ENCODE measurements at regions not wholly inside any gene's neighbourhood (a gene's known extent, or its start where the extent isn't known, plus 50 kb on each side); places are given as distances from the start of the nearest gene placed in this dataset.
"Not testable (repeated sequence)": the region's sequence is repeated elsewhere in the genome, so short reads cannot be mapped to it uniquely, and the experiment has no call there.

GRCh38 chr2:84223191-84223590, 235.9 kb downstream of the SUCLG1 start:
- H3K79me2 ChIP-seq (ENCODE audit: insufficient read depth, low read length): no peaks in the 10 kb centered on the region
- TF ChIP-seq CTCF (IDR thresholded peaks at IDR 0.05; ENCODE audit: borderline replicate concordance, extremely low read depth, low read length, poor library complexity, severe bottlenecking): no peak
- no peak for TF ChIP-seq EZH2 (IDR thresholded peaks at IDR 0.05; ENCODE audit: borderline replicate concordance, low read depth, low read length, severe bottlenecking)
- DNase-seq: no peak

GRCh38 chr2:84221102-84221501, 238.0 kb downstream of the SUCLG1 start:
- H3K9ac ChIP-seq (ENCODE audit: low read depth, low read length); H3K27ac ChIP-seq (ENCODE audit: low read length); H3K4me3 ChIP-seq (ENCODE audit: low read depth in 1 of 2, low read length in 2 of 2); H3K4me1 ChIP-seq (ENCODE audit: insufficient read depth, low read length); H2AFZ ChIP-seq (ENCODE audit: low read depth, low read length); DNase-seq; H3K27me3 ChIP-seq (ENCODE audit: insufficient read depth, low read length, poor library complexity); H3K79me2 ChIP-seq (ENCODE audit: insufficient read depth, low read length); H3K9me3 ChIP-seq (ENCODE audit: insufficient read depth, low read length, severe bottlenecking); H4K20me1 ChIP-seq (ENCODE audit: insufficient read depth, low read length); H3K4me2 ChIP-seq (ENCODE audit: insufficient read depth, low read length); H3K36me3 ChIP-seq (ENCODE audit: insufficient read depth, low read length); ATAC-seq (ENCODE audit: insufficient read depth, low read depth): not testable (repeated sequence)

More at GRCh38 chr2:84223191-84223590, 235.9 kb downstream of the SUCLG1 start:
- Histone ChIP-seq H3K4me2 (ENCODE audit: insufficient read depth, low read length) (no peak overlapping the region), H4K20me1 (ENCODE audit: insufficient read depth, low read length) (no peaks in the 10 kb centered on the region), H3K27ac (ENCODE audit: low read length) (no peak overlapping the region), H3K4me1 (ENCODE audit: insufficient read depth, low read length) (no peaks in the 10 kb centered on the region), H3K27me3 (ENCODE audit: insufficient read depth, low read length, poor library complexity) (no peaks in the 10 kb centered on the region), H3K9ac (ENCODE audit: low read depth, low read length) (no peak overlapping the region), H3K4me3 (ENCODE audit: low read depth in 1 of 2, low read length in 2 of 2) (no peak overlapping the region), H3K36me3 (ENCODE audit: insufficient read depth, low read length) (no peaks in the 10 kb centered on the region), H3K9me3 (ENCODE audit: insufficient read depth, low read length, severe bottlenecking) (no peaks in the 10 kb centered on the region), H2AFZ (ENCODE audit: low read depth, low read length) (no peak overlapping the region)
- ATAC-seq (ENCODE audit: insufficient read depth, low read depth): no peak

GRCh38 chr2:84217456-84217855, 241.6 kb downstream of the SUCLG1 start:
- Histone ChIP-seq H3K79me2 (ENCODE audit: insufficient read depth, low read length) (no peaks in the 10 kb centered on the region), H3K4me2 (ENCODE audit: insufficient read depth, low read length) (no peak overlapping the region), H4K20me1 (ENCODE audit: insufficient read depth, low read length) (no peaks in the 10 kb centered on the region), H3K9ac (ENCODE audit: low read depth, low read length) (no peak overlapping the region), H3K27ac (ENCODE audit: low read length) (no peak overlapping the region), H3K4me3 (ENCODE audit: low read depth in 1 of 2, low read length in 2 of 2) (no peak overlapping the region), H3K4me1 (ENCODE audit: insufficient read depth, low read length) (no peaks in the 10 kb centered on the region), H3K9me3 (ENCODE audit: insufficient read depth, low read length, severe bottlenecking) (no peaks in the 10 kb centered on the region), H3K36me3 (ENCODE audit: insufficient read depth, low read length) (no peaks in the 10 kb centered on the region), H3K27me3 (ENCODE audit: insufficient read depth, low read length, poor library complexity) (no peaks in the 10 kb centered on the region), H2AFZ (ENCODE audit: low read depth, low read length) (no peak overlapping the region)
- DNase-seq: no peak
- TF ChIP-seq EZH2 (IDR thresholded peaks at IDR 0.05; ENCODE audit: borderline replicate concordance, low read depth, low read length, severe bottlenecking) (no peak), CTCF (IDR thresholded peaks at IDR 0.05; ENCODE audit: borderline replicate concordance, extremely low read depth, low read length, poor library complexity, severe bottlenecking) (no peak)
- ATAC-seq (ENCODE audit: insufficient read depth, low read depth): no peak

- no peak for DNase-seq
Observed at GRCh38 chr2:84214455-84214854, 244.6 kb downstream of the SUCLG1 start.

More at GRCh38 chr2:84214455-84214854, 244.6 kb downstream of the SUCLG1 start:
- H3K27me3 ChIP-seq (ENCODE audit: insufficient read depth, low read length, poor library complexity): no peaks in the 10 kb centered on the region
- no peak for ATAC-seq (ENCODE audit: insufficient read depth, low read depth)
- H3K4me3 ChIP-seq (ENCODE audit: low read depth in 1 of 2, low read length in 2 of 2): no peak overlapping the region
- H3K36me3 ChIP-seq (ENCODE audit: insufficient read depth, low read length): no peaks in the 10 kb centered on the region
- H3K79me2 ChIP-seq (ENCODE audit: insufficient read depth, low read length): no peaks in the 10 kb centered on the region
- no peak overlapping the region for H2AFZ ChIP-seq (ENCODE audit: low read depth, low read length)
- no peaks in the 10 kb centered on the region for H3K4me1 ChIP-seq (ENCODE audit: insufficient read depth, low read length)
- no peak overlapping the region for H3K27ac ChIP-seq (ENCODE audit: low read length)
- no peak overlapping the region for H3K4me2 ChIP-seq (ENCODE audit: insufficient read depth, low read length)
- no peaks in the 10 kb centered on the region for H3K9me3 ChIP-seq (ENCODE audit: insufficient read depth, low read length, severe bottlenecking)
- H3K9ac ChIP-seq (ENCODE audit: low read depth, low read length): no peak overlapping the region
- TF ChIP-seq CTCF (IDR thresholded peaks at IDR 0.05; ENCODE audit: borderline replicate concordance, extremely low read depth, low read length, poor library complexity, severe bottlenecking): no peak
- no peak for TF ChIP-seq EZH2 (IDR thresholded peaks at IDR 0.05; ENCODE audit: borderline replicate concordance, low read depth, low read length, severe bottlenecking)
- no peaks in the 10 kb centered on the region for H4K20me1 ChIP-seq (ENCODE audit: insufficient read depth, low read length)
